HG03159 (cell line): ENCODE measurements at regions not wholly inside any gene's neighbourhood (a gene's known extent, or its start where the extent isn't known, plus 50 kb on each side); places are given as distances from the start of the nearest gene placed in this dataset.

ENCODE experiments used
- ATAC-seq: cut with Tn5 transposase; IDR thresholded peaks from one replicate; pipeline ENCODE4 v1.9.1; 2021; ENCODE audit warnings: mild to moderate bottlenecking, moderate library complexity; ENCODE audit not compliant: unreplicated experiment

DNA sequence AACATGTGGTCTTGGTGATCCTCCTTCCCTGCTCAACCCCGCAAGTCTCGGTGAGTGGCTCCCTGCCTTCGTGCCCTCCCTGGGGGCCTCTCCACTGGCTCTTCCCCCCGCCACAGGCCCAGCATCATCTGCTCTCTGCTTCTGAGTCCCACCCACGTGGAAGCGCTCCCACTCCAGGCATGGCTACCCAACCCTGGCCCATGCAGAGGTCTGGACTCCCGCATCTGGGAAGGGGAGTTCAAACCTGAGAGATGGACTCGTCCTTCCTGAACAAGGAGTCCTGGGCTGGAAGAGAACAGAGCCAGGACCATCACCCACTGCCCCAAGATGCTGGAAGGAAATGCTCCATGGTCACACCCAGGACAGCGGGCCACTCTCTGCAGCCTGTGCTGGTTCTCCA lies 90.8 kb downstream of the DHCR7 start:
- ATAC-seq = no peak

DNA sequence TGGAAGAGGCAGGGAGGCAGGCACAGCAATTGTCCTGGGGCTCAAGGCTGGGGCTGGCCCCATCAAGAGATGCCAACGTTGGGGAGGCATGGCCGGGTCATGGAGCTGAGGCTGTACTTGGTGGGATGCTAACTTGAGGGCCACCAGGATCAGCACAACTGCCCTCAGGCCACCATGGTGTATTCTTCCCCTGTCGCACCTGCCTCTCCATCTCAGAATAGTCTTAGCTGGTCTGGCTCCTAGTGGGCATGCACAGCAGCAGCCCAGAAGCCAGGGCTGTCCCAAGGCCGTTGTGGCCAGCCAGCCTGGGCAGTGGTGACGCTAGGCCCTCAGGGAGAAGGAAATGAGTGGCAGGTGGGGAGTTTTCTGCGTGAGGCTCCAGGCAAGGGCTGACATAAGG lies 91.3 kb downstream of the DHCR7 start:
- no peak for ATAC-seq

DNA sequence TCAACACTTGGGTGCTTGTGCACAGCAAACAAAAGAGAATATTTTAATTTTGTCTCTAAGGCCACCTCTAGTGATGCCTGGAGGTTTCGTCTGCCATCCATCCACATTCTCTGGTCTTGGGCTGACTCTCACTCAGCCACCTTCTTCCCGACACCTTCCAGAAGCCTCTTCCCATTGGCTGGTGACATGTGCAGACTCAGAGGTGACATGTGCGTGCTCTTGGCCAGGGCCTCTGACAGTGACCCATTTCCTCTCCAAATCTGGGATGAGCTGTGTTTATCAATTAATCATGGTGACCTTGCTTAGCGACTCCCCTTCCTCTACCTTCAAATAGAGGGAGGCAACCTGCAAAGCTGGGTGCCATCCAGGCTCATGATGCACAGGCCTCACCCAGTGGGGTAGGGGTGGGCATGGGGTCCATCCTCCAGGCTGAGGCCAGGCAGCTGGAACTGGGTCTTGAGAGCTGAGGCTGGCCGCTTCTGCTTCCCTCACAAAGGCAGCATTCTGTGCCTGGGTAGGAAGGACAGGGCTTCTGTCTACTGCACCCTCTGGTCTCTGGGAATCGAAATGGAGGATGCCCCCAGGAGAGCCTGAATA lies 91.8 kb downstream of the DHCR7 start:
- no peak for ATAC-seq

DNA sequence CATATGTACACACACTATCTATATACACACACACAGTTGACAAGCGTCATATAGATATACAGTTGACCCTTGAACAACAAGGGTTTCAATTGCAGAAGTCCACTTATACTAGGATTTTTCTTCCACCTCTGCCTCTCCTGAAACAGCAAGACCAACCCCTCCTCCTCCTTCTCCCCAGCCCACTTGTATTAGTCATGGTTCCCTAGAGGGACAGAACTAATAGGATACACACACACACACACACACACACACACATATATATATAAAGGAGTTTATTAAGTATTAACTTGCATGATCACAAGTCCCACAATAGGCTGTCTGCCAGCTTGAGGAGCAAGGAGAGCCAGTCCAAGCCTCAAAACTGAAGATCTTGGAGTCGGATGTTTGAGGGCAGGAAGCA lies 92.9 kb downstream of the DHCR7 start:
- ATAC-seq = no peak

DNA sequence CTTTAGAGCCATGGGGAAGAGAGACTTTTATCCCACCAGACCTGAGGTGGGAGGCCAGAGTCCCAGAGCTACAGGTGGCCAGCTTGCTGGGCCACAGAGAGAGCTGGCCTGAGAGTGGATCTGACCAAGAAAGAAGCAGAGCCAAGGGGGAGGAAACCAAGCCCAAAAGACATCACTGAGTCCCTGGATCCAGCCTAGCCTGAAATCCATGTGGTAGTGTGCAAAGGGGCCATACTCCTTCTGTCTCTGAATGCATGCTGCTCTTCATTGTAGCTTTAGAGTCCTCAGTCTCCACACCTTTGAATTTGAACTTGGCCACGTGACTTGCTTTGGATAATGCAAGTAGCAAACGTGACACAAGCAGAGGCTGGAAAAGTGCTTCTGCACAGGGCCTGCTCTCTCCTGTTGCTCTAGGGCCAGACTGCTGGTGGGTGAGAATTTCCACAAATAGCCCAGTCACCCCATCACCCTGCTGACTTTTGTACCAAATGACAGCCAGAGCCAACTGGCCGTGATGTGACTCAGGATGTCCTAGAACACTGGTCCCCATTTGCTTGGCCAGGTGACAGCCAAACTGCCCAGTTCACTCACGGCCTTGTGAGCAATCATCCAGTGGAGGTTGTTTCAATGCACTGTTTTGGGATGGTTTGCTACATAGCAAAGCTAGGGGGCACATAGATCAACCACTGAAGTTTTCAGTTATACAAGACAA lies 93.6 kb downstream of the DHCR7 start:
- no peak for ATAC-seq

DNA sequence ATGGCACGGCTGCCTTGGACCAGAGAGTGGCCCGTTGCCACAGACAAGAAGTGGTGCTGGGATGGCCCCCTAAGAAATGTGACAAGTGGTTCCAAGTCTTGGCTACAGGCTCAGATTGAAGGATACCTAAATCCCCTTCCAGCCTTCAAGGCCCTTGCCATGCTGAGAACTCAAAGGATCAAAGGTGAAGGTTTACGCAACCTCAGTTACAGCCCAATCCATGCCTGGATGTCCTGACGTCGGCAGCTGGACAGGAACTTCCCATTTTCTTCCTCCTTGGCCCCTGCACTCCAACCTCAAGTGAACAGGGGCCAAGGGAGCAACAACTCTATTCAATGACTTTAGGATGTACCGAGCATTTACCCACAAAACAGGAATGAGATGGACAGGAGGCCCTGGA lies 95.4 kb downstream of the DHCR7 start:
- no peak for ATAC-seq

DNA sequence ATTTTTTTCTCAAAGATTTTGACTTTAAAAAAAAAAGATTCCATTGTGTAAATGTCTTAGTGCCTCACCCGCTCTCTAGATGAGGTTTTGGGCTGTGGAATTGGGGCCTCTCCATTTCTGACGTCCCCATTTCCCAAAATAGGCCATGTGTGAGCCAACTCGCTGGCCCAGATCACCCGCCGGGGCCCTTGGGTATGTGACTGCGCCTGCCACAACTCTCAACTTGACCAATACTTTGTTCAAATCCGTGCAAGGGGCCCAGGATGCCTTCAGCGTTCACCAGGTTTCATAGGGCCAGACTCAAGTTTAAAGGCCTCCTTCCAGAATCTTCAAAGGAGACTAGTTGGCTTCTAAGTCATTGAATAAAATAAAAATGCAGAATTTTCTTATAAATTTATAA lies 96.0 kb downstream of the DHCR7 start:
- ATAC-seq = no peak

DNA sequence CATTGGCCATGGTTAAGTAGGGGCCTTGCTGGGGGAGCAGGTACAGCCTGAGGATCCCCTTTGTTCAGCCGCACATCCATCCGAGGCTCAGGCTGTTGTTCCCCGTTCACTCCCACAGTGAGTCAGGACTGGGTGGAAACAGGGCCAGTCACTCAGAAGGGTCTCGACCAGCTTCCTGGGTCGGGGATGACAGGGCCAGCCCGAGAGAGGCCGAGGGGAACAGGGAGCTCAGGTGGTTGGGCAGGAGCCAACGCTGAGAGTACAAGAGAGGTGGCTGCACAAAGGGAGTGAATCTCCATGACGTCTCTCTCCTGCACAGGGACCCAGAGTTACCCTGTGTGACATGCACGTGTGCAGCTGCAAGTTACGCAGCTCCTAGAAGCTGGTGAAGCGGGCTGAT lies 97.2 kb upstream of the SHANK2 start:
- ATAC-seq = no peak

DNA sequence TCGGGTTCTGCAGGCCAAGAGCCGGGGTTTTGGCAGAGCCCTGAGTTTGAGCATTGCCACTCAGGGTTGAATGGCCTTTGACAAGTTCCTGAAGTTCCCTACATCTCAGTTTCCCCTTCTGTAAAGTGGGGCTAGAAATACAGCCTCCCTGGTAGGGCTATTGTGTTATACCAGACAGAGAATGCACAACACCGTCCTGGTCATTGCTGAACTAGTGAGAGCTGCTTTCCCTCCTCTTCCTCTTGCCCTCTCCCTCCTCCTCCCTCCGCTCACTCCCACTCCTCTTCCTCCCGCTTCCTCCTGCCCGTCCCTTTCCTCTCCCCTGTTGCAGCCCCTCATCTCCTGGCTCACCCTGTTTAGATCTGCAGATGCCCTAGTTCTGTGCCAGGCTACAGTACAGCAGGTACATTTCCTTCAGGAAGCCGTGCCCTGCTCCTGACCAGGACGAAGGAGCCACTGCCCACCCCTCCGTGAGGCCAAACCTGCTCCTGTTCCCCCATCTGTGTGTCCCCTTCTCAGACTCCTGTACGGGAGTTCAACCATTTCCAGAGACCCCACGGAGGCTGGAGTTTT lies 91.5 kb upstream of the SHANK2 start:
- ATAC-seq = no peak

DNA sequence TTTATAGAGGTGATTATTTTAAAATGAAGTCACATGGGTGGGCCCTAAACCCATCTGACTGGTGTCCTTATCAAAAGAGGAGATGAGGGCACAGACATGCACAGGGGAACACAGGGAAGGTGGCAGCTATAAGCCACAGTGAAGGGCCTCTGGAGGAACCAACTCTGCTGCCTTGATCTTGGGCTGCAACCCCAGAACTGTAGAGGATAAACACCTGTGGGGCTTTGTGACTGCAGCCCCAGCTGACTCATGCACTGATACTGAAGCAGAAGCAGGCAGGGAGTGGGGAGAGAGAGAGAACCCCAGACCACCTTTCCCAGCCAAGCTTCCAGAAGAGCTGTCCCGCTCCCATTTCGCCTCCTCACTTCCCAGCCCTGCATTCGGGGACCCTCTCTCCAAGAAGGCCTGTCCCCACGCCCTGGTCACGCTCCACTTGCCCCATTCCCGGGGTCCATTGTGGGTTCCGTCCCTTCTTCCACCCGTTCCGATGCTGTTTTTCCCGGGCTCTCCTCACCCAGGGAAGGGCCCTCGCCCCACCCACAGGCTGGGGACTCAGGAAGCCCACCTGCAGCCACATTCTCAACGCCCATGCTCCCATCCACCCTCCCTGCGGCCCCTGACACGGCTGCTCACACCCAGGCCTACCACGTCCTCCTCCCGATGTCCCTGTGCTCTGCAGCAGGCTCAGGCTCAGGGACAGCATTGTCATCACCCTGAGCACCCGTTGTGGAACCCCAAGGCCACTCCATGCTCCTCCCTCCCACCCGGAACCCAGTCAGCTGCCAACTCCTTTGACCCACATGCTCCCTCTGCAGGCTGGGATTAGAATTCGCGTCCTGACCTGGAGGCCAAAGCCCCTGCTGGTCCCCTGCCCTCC lies 90.8 kb upstream of the SHANK2 start:
- ATAC-seq = no peak

DNA sequence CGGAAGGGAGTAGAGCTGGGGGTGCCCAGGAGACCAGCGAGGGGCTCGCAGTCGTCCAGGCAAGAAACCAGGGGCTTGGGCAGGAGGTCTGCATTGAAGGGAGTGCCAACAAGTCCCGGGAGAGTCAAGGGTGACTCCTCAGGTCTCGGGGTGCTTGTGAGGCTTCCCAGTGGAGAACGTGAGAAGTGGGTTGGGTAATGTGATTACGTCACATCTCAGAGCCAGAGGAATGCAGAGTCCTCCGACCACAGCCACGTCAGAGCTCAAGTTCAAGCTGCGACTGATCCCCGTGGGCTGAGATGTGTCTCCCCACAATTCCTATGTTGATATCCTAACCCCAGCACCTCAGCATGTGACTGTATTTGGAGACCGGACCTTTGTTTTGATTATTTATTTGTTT lies 89.7 kb upstream of the SHANK2 start:
- ATAC-seq = no peak

DNA sequence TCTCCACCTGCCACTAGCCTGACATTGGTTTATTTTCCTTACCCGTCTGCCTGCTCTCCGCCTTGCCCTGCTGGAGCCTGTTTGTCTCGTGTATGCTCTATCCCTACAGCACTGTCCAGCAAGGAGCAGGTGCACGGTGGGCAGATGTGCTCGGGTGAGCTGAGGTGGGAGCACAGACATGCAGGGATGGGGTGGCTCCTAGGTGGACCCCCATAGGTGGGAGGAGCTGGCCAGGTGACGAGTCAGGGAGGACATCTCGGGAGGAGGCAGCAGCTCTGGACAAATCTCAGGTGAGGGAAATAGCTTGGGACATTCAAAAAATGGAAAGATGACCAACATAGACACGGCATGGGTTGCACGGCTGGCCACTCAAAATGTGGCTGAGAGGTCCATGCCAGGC lies 89.2 kb upstream of the SHANK2 start:
- ATAC-seq = no peak

DNA sequence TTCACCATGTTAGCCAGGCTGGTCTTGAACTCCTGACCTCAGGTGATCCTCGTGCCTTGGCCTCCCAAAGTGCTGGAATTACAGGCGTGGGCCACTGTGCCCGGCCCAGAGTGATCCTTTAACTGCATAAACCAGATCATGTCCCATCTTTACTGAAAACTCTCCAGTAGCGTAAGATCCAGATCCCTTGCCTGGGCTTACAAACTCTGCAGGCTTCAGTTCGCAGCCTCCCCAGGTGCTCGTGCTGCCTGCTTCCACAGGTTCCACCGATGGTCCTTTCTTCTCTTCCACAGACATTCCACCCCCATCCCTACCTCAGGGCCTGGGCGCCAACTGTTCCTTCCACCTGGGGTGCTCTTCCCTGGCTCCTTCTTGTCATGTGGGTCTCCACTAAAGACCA lies 88.8 kb upstream of the SHANK2 start:
- ATAC-seq = no peak

DNA sequence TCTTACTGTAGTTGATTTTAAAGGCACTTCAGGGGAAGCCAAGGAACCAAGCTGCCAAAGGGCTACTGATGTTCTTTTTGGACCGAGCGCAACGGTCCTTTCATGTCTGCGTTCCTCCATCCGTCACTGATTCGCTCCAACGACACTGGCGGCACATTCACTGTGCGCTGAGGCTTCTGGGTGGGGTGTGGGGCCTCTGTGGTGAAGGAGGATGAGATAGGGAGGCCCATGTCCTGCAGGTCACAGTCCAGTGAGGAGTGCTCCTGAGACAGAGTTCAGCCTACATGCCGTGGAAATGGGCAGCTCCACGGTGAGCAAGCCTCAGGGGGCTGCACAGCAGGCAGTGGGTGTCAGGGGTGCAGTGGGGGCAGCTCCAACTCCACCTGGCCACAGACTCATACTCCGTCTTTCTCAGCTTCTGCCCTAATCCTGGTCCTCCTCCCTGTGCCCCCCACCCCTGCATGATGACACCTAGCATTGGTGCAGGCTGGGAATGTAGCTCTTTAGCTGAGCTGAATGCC lies 87.8 kb upstream of the SHANK2 start:
- ATAC-seq = no peak

DNA sequence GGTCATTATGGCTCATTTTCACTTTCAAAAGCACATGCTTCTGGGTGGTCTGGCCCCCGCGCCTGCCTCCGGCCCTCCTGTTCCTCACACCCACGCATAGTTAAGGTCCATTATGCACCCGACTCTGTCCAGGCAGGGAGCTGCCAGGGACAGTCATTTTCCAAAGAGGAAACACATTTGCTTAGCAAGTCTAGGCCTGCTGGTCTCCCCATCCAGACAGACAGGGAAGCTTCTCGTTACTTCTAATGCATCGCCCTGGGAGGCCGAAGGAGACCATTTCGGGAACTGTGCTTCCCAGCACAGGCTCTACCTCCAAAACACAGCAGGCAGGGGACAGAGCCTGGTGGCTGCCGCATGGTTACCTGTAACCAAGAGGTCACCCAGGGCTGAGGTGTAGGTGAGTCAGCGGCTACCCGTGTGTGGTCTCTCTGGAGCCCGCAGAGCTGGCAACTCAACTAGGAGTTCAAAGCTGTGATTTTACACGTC lies 87.1 kb upstream of the SHANK2 start:
- no peak for ATAC-seq

DNA sequence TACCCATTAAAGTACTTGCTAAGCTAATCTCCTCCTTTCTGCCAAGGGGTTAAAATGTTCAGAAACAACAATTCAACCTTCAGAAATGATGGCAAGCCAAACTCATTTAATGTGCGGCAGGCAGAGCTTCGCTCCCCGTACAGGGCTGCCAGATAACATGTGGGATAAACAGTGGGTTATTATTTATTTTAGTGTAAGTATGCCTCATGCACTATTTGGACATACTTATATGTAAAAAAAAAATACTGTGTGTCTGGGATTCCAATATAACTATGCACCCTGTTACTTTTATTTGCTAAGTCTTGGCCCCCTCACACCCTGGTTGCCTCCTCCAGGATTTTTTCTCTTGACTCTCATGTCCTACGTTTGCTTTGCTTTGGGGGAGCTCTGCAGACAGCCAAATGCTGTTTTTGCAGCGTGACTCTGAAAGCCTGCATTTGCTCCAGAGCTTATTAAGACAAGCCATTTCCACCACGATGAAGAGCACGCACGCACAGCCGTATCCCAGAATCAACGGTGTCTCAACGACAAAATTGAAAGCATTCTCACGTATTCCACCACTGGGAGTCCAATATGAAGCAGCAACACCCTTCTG lies 86.5 kb upstream of the SHANK2 start:
- ATAC-seq = no peak

DNA sequence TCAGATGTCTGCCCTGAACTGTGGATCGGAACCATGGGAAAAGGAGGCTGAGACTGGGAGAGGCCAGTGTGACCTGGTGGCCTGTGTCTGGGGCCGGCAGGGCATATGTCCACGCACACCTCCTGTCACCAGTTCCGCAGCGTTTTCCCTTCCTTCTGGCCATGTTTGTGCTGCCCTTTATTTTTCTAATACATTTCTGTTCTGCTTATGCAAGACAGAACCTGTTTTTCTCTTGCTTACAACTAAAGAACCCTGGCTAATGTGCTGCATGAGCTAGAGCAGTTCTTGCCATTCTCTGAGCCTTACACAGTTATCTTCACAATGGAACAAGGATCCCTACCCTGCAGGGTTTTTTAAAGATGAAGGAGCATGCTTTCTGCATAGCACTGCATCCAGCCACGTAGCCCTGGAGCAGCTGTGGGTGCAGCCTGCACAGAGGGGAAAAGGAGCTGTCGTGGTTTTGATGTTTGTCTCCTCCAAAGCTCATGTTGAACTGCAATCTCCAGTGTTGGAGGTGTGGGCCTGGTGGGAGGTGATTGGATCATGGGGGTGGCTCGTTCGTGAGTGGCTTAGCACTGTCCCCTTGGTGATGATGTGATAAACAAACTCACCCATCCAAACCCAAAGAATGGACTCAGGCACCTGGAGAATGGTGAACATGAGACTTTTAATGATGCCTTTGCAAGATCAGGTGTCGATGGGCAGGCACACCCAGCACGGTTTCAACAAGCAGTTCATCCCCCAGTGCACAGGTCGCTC lies 84.8 kb upstream of the SHANK2 start:
- ATAC-seq = no peak

DNA sequence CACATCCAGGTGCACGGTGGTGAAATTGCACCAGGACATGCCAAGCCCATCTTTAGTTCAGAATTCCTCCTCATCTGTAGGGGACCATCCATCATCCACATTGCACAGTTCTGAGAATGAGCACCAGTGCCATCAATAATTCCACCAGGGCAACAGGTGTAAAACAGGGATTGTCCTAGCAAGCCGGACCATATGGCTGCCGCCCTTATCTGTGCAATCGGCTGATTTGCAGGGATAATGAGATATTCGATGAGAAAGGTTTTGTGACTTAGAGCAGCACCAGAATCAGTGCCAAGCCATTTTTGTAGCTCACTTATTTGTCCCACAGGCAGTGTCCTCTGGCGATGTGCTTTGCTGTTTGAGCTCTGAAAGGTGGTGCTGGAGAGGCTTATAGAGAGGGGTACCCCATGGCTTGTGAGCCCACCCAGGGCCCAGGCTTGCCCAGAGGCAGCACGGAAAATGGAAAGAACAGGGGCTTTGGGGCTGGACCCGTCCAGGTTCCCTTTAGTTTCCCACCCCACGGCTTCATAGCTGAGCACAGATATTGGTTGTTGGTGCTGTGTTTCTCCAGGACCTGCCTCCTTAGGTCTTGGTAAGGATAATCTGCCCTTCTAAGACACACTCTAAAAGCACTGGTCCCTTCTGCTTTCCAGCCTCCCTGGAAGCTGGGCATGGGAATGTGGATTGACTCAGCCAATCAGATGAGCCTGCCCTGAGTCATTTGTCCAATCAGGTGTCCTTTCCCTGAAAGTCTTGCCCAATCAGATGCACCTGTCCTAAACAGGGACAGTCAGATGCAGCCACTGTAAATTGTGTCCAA lies 84.0 kb upstream of the SHANK2 start:
- ATAC-seq = no peak

DNA sequence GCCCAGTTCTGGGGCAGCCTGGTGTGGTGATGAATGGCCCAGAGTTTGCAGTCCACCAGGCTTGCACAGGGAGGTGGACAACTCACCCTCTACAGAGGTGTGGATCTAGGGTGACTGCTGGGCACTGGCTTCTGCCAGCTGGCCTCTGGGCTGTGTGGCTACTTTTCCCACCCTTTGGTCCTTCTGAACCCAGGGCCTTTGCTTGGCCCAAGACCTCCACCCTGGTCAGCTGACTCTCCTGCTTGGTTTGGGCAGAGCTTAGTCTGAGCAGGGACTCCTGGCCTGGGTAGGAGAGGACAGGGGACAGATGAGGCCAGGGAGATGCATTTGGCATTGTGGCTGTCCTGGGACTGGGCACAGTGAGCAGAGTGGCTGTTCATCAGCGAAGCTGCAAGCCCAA lies 83.0 kb upstream of the SHANK2 start:
- ATAC-seq = no peak
